ENCODE measurements at regions not wholly inside any gene's neighbourhood (a gene's known extent, or its start where the extent isn't known, plus 50 kb on each side); places are given as distances from the start of the nearest gene placed in this dataset.

- no peaks in the 10 kb centered on the region for H3K9me3 ChIP-seq (ENCODE audit: control insufficient read depth, insufficient read depth, low read length)
- H3K4me1 ChIP-seq (ENCODE audit: control insufficient read depth, insufficient read depth, low read length): no peaks in the 10 kb centered on the region
- no peak overlapping the region for H3K27ac ChIP-seq (ENCODE audit: low read length)
- no peaks in the 10 kb centered on the region for H3K27me3 ChIP-seq (ENCODE audit: control insufficient read depth, insufficient read depth, low read length)
- H3K36me3 ChIP-seq (ENCODE audit: control insufficient read depth, insufficient read depth, low read length): no peaks in the 10 kb centered on the region
- no peak for DNase-seq (ENCODE audit: low read depth, low spot score)
- WGBS (ENCODE audit: insufficient coverage, insufficient read length): no CpG with 5 or more reads among the region's 4 CpGs
- H3K4me3 ChIP-seq (ENCODE audit: low read length): no peak overlapping the region
Observed at GRCh38 chr5:54756301-54756700, 229.1 kb downstream of the ESM1 start.

DNA sequence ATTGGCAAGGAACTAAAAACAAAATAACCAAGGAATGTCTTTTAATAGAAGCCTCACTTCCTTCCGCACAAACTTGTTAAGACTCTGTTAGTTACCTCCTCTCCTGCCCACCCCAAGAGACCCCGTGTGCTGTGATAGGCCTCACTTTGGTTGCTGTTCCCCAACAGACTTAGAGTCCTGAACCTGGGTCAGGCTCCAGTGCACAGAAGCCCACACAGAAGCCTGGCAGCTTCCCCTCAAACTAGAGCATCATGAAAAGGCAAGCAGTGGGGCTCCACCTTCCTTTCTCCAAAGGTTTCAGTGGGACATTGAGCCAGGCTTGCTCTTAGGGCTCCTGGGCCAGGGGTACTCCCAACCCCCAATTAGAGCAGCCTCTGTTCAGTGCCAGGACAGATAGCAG is 230.5 kb downstream of the ESM1 start:
- Histone ChIP-seq H3K4me3 (ENCODE audit: low read length) (no peak overlapping the region), H3K9me3 (ENCODE audit: control insufficient read depth, insufficient read depth, low read length) (no peaks in the 10 kb centered on the region), H3K27me3 (ENCODE audit: control insufficient read depth, insufficient read depth, low read length) (no peaks in the 10 kb centered on the region), H3K4me1 (ENCODE audit: control insufficient read depth, insufficient read depth, low read length) (no peaks in the 10 kb centered on the region), H3K27ac (ENCODE audit: low read length) (no peak overlapping the region), H3K36me3 (ENCODE audit: control insufficient read depth, insufficient read depth, low read length) (no peaks in the 10 kb centered on the region)
- DNase-seq (ENCODE audit: low read depth, low spot score): no peak
- WGBS (ENCODE audit: insufficient coverage, insufficient read length): no CpG with 5 or more reads among the region's 2 CpGs

DNA sequence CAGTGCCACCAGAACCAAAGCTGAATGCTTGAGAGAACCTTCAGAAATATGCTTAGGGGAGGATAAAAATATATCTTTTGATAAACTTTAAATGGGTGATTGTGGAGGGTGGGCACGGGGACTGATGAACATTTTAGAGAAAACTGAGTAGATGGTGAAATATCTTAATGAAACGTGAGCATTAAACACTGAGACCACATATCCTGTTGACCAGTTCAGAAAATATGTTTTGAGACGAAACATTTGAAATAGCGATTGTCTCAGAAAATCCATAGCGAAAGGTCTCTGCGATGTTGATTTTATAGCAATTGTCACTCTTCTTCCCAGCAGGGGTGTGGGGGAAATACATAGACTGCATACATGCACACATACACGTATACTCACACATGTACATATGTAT is 231.0 kb downstream of the ESM1 start:
- no peaks in the 10 kb centered on the region for H3K27me3 ChIP-seq (ENCODE audit: control insufficient read depth, insufficient read depth, low read length)
- H3K4me1 ChIP-seq (ENCODE audit: control insufficient read depth, insufficient read depth, low read length): no peaks in the 10 kb centered on the region
- H3K9me3 ChIP-seq (ENCODE audit: control insufficient read depth, insufficient read depth, low read length): no peaks in the 10 kb centered on the region
- no peak for DNase-seq (ENCODE audit: low read depth, low spot score)
- no peak overlapping the region for H3K27ac ChIP-seq (ENCODE audit: low read length)
- H3K4me3 ChIP-seq (ENCODE audit: low read length): no peak overlapping the region
- WGBS (ENCODE audit: insufficient coverage, insufficient read length): no CpG with 5 or more reads among the region's 7 CpGs
- H3K36me3 ChIP-seq (ENCODE audit: control insufficient read depth, insufficient read depth, low read length): no peaks in the 10 kb centered on the region

GRCh38 chr5:54753753-54754152 is 231.6 kb downstream of the ESM1 start:
- Histone ChIP-seq H3K27me3 (ENCODE audit: control insufficient read depth, insufficient read depth, low read length) (no peaks in the 10 kb centered on the region), H3K4me3 (ENCODE audit: low read length) (no peak overlapping the region), H3K27ac (ENCODE audit: low read length) (no peak overlapping the region), H3K36me3 (ENCODE audit: control insufficient read depth, insufficient read depth, low read length) (no peaks in the 10 kb centered on the region), H3K9me3 (ENCODE audit: control insufficient read depth, insufficient read depth, low read length) (no peaks in the 10 kb centered on the region), H3K4me1 (ENCODE audit: control insufficient read depth, insufficient read depth, low read length) (no peaks in the 10 kb centered on the region)
- no CpG with 5 or more reads among the region's 1 CpG for WGBS (ENCODE audit: insufficient coverage, insufficient read length)
- DNase-seq (ENCODE audit: low read depth, low spot score): no peak

DNA sequence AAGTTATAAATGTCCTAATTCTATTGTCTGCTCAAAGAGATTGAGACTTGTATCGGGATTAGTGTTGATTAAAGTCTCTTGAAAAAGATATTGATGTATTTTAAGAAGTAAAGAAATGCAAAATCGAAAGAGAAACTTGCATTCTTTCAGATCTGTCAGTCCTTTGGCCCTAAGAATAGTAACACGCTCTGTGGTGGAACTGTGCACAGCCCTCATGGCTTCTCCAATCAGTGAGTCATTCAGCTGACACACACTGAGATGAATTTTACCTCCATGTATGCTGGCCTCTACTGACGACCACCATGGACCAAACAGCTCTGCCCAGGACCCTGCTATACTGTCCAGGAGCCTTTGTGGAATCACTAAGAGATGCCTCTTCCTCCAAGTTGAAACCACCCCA is 232.4 kb downstream of the ESM1 start:
- Histone ChIP-seq H3K36me3 (ENCODE audit: control insufficient read depth, insufficient read depth, low read length) (no peaks in the 10 kb centered on the region), H3K4me3 (ENCODE audit: low read length) (no peak overlapping the region), H3K4me1 (ENCODE audit: control insufficient read depth, insufficient read depth, low read length) (no peaks in the 10 kb centered on the region), H3K27me3 (ENCODE audit: control insufficient read depth, insufficient read depth, low read length) (no peaks in the 10 kb centered on the region), H3K9me3 (ENCODE audit: control insufficient read depth, insufficient read depth, low read length) (no peaks in the 10 kb centered on the region), H3K27ac (ENCODE audit: low read length) (no peak overlapping the region)
- no peak for DNase-seq (ENCODE audit: low read depth, low spot score)
- WGBS (ENCODE audit: insufficient coverage, insufficient read length): 100% methylated on average over 1 of the region's 4 CpGs

- H3K4me1 ChIP-seq (ENCODE audit: control insufficient read depth, insufficient read depth, low read length): peaks cover 2% of the 10 kb centered on the region; the same call in 1 of the 2 replicates
- H3K36me3 ChIP-seq (ENCODE audit: control insufficient read depth, insufficient read depth, low read length): no peaks in the 10 kb centered on the region
- no peak overlapping the region for H3K4me3 ChIP-seq (ENCODE audit: low read length)
- H3K27me3 ChIP-seq (ENCODE audit: control insufficient read depth, insufficient read depth, low read length): no peaks in the 10 kb centered on the region
- no CpG with 5 or more reads among the region's 4 CpGs for WGBS (ENCODE audit: insufficient coverage, insufficient read length)
- no peaks in the 10 kb centered on the region for H3K9me3 ChIP-seq (ENCODE audit: control insufficient read depth, insufficient read depth, low read length)
- H3K27ac ChIP-seq (ENCODE audit: low read length): no peak overlapping the region
- no peak for DNase-seq (ENCODE audit: low read depth, low spot score)
Observed at GRCh38 chr5:54748527-54748926, 231.0 kb downstream of the SNX18 start.

DNA sequence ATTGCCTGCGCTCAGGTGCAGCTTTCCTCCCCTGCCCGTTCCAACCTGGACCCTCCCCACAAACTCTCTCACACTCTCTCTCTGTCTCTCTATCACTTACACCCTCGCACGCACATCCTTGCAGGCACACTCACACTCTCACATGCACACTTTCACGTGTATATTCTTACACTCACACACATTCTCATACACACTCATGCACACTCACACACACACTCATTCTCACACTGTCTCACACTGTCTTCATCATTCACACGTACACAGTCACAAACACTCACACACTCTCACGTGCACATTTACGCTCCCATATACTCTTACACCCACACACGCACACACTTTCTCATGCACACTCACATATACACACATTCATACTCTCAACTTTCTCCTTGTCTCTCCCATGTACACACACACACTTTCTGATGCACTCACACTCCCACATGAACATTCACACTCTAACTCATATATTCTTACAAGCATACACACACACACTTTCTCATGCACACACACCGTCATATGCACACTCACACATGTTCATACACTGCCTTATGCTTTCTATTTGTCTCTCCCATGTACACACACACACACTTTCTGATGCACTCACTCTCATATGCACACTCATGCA is 229.3 kb downstream of the SNX18 start:
- 100% methylated on average over 8 of the region's 10 CpGs for WGBS (ENCODE audit: insufficient coverage, insufficient read length)
- DNase-seq (ENCODE audit: low read depth, low spot score): no peak
- Histone ChIP-seq H3K27me3 (ENCODE audit: control insufficient read depth, insufficient read depth, low read length) (no peaks in the 10 kb centered on the region), H3K4me1 (ENCODE audit: control insufficient read depth, insufficient read depth, low read length) (peaks cover 2% of the 10 kb centered on the region; the same call in 1 of the 2 replicates), H3K4me3 (ENCODE audit: low read length) (no peak overlapping the region), H3K36me3 (ENCODE audit: control insufficient read depth, insufficient read depth, low read length) (no peaks in the 10 kb centered on the region), H3K9me3 (ENCODE audit: control insufficient read depth, insufficient read depth, low read length) (no peaks in the 10 kb centered on the region), H3K27ac (ENCODE audit: low read length) (no peak overlapping the region)

- Histone ChIP-seq H3K9me3 (ENCODE audit: control insufficient read depth, insufficient read depth, low read length) (no peaks in the 10 kb centered on the region), H3K27me3 (ENCODE audit: control insufficient read depth, insufficient read depth, low read length) (no peaks in the 10 kb centered on the region), H3K4me3 (ENCODE audit: low read length) (no peak overlapping the region), H3K36me3 (ENCODE audit: control insufficient read depth, insufficient read depth, low read length) (no peaks in the 10 kb centered on the region), H3K27ac (ENCODE audit: low read length) (no peak overlapping the region), H3K4me1 (ENCODE audit: control insufficient read depth, insufficient read depth, low read length) (peaks cover 2% of the 10 kb centered on the region; the same call in 1 of the 2 replicates)
- no CpG with 5 or more reads among the region's 8 CpGs for WGBS (ENCODE audit: insufficient coverage, insufficient read length)
- no peak for DNase-seq (ENCODE audit: low read depth, low spot score)
Observed at GRCh38 chr5:54746346-54746745, 228.8 kb downstream of the SNX18 start.

DNA sequence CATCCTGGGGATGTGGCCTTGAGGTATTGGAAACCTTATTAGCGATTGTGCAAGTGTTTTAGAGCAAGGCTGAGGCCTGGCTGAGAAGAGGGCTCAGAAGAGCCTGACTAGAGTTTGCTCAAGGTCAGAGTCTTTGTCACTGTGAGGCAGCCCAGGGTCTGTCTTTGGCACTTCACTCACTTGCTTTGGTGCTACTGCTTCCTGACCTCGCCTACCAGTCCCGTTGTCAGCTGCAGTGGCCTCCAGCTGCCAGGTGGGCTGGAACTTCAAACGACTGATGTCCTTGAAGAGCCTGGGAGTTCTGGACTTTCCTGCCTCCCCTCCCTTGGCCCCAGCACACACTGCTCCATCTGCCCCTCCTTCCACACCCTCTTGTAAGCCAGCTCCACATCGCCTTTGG is 228.0 kb downstream of the SNX18 start:
- peaks cover 2% of the 10 kb centered on the region; the same call in 1 of the 2 replicates for H3K4me1 ChIP-seq (ENCODE audit: control insufficient read depth, insufficient read depth, low read length)
- H3K27ac ChIP-seq (ENCODE audit: low read length): no peak overlapping the region
- H3K4me3 ChIP-seq (ENCODE audit: low read length): no peak overlapping the region
- H3K9me3 ChIP-seq (ENCODE audit: control insufficient read depth, insufficient read depth, low read length): no peaks in the 10 kb centered on the region
- H3K36me3 ChIP-seq (ENCODE audit: control insufficient read depth, insufficient read depth, low read length): no peaks in the 10 kb centered on the region
- no CpG with 5 or more reads among the region's 5 CpGs for WGBS (ENCODE audit: insufficient coverage, insufficient read length)
- DNase-seq (ENCODE audit: low read depth, low spot score): no peak
- H3K27me3 ChIP-seq (ENCODE audit: control insufficient read depth, insufficient read depth, low read length): no peaks in the 10 kb centered on the region

DNA sequence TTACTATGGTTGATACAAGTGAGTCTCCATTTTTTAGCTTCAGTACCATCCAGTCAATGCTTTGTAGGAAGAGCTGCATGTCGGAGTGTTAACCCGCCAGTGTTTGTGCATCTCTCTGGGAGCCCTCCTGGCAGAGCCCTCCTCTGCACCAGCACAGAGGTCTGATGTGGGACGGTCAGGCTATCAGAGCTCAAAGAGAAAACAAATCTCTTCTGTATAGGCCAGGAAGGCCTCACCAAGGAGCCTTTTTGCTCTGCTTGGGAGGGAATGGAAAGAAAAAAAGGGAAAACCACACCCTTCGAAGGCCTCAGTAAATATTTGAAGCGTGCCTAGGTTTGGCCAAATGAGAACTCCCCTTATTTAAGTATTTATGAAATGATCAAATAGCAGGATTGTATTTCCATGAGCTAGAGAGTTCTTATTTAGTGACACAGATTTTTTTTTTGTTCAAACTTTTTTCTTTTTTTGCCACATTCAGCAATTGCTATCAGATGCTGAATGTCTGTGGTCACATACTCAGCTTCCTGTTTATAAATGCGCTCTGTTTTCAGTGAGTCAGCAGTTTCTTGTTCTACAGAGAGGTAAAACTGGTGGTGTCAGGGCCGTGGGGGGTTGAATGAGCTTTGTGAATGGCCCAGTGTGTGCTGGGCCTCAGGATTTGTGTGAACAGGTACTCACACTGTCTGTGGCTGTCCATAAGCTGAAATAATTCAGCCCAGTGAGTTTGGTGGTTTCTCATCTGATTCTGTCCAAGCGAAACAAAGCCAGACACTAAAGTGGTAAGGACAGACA is 226.6 kb downstream of the SNX18 start:
- no peak overlapping the region for H3K27ac ChIP-seq (ENCODE audit: low read length)
- H3K36me3 ChIP-seq (ENCODE audit: control insufficient read depth, insufficient read depth, low read length): no peaks in the 10 kb centered on the region
- no peak overlapping the region for H3K4me3 ChIP-seq (ENCODE audit: low read length)
- DNase-seq (ENCODE audit: low read depth, low spot score): no peak
- no peaks in the 10 kb centered on the region for H3K9me3 ChIP-seq (ENCODE audit: control insufficient read depth, insufficient read depth, low read length)
- peaks cover 2% of the 10 kb centered on the region; the same call in 1 of the 2 replicates for H3K4me1 ChIP-seq (ENCODE audit: control insufficient read depth, insufficient read depth, low read length)
- WGBS (ENCODE audit: insufficient coverage, insufficient read length): no CpG with 5 or more reads among the region's 8 CpGs
- no peaks in the 10 kb centered on the region for H3K27me3 ChIP-seq (ENCODE audit: control insufficient read depth, insufficient read depth, low read length)
